HG03432 (cell line): ENCODE measurements at regions not wholly inside any gene's neighbourhood (a gene's known extent, or its start where the extent isn't known, plus 50 kb on each side); places are given as distances from the start of the nearest gene placed in this dataset.
"Not testable (repeated sequence)": the region's sequence is repeated elsewhere in the genome, so short reads cannot be mapped to it uniquely, and the experiment has no call there.

Source experiments
- ATAC-seq: cut with Tn5 transposase; IDR thresholded peaks from one replicate; pipeline ENCODE4 v1.9.1; 2021; ENCODE audit warnings: mild to moderate bottlenecking, moderate library complexity; ENCODE audit not compliant: unreplicated experiment

DNA sequence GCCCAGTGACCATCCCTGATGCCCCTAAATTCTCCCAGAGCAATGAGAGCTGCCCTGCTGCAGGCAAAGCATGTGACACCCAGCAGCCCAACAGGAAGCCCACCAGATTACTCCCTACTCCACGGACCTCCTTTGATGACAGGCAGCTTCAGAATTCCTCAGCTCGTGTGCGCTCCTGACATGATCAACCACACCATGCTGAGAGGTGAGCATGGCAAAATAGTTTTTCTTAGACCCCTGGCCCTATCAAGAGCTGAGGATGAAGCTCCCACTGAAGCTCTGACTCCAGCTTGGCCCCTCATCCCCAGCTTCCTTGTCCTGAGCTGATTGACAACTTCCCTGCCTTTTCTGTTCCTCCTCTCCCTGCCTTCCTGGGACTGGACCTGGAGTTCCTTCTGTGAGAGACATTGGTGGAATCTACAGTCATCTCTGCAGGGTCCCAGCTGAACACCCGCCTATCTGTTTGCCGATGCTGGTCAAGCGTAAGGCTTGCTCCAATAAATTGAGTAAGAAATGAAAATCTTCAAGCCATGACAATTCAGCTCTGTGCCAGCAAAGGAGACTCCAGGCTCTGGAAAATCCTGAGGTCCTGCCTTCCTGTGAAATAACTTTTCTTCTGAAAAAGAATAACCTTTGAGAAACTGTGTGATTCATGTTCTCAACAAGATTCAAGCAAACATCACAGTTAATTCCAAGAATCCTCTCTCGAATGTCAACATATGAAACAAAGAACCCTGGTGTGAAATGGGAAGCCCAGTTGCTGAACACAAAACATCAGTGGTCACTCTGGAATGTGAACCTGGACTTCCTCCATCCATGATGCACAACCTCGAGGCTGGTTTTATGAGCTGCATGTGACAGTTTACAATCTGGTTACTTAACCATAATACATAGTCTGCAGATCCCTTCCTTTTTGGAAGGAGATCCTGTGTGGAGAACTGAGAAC, 201.1 kb downstream of the SPP2 start:
- ATAC-seq: no peak

DNA sequence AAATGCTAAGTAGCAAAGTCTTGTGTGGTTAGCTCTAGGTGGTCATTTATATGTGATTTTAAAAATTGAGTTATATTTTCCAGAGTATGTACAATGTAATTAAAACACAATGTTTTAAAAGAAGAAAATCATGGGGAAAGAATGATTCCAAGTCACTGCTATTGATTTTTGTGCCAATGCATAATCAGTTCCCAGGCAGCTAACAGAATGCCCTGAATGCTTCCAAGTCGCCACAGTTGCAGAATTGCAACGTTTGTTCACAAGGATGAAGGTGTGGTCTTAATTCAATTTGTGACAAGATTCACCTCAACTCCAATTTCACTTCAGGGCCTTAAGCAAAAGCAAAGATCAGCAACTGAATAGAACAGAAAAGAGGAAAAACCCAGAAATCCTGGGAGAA, 200.4 kb downstream of the SPP2 start:
- no peak for ATAC-seq

GRCh38 chr2:234249873-234250272, 199.4 kb downstream of the SPP2 start:
- ATAC-seq: no peak

GRCh38 chr2:234249034-234249735, 198.7 kb downstream of the SPP2 start:
- ATAC-seq: no peak

GRCh38 chr2:234248213-234248710, 197.8 kb downstream of the SPP2 start:
- not testable (repeated sequence) for ATAC-seq

DNA sequence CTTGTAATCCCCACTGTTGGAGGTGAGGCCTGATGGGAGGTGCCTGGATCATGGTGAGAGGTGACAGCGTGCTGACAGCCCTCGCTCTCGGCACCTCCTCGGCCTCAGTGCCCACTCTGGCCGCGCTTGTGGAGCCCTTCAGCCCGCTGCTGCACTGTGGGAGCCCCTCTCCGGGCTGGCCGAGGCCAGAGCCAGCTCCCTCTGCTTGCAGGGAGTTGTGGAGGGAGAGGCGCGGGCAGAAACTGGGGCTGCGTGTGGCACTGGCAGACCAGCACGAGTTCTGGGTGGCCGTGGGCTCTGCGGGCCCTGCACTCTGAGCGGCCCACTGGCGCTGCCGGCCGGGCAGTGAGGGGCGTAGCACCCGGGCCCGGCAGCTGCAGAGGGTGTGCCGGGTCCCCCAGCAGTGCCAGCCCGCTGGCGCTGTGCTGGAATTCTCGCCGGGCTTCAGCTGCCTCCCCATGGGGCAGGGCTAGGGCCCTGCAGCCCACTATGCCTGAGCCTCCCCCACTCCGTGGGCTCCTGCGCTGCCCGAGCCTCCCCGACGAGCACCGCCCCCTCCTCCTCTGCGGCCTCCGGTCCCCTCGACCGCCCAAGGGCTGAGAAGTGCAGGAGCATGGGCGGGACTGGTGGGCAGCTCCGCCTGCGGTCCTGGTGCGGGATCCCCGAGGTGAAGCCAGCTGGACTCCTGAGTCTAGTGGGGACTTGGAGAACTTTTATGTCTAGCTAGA, 197.1 kb downstream of the SPP2 start:
- ATAC-seq: no peak

GRCh38 chr2:234245945-234246344, 195.4 kb downstream of the SPP2 start:
- ATAC-seq: no peak

DNA sequence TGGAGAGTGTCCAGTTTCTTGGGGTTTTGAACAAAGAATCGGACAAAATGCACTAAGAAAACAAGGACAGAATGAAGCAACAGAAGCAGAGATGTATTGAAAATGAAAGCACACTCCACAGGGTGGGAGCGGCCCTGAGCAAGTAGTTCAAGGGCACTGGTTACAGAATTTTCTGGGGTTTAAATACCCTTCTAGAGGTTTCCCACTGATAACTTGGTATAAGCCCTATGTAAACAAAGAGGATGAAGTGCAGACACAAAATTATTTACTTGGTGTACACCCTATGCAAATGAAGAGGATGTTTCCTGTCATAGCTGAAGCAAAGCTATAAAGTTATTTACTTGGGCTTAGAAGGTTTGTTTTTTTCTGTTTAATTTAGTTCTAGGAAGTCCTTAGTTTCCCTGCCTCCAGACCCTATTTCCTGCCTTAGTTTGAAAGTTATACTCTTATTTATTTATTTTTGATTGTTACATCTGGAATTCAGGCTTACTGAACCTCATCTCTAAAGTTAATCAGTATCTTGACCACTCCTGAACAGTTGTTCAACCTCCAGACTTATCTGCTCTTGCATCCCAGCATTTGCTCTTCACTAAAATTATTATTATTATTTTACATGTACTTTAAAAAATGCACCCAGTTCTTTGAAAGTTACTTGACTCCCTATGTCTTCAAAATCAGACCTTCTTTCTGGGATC, 193.5 kb downstream of the SPP2 start:
- no peak for ATAC-seq

- no peak for ATAC-seq
These were observed 191.9 kb downstream of the SPP2 start for GRCh38 chr2:234242459-234242836.

- ATAC-seq: no peak
These were observed 191.4 kb downstream of the SPP2 start for GRCh38 chr2:234241656-234242458.

GRCh38 chr2:234240917-234241316, 190.4 kb downstream of the SPP2 start:
- ATAC-seq: no peak

GRCh38 chr2:234235191-234235590, 184.7 kb downstream of the SPP2 start:
- no peak for ATAC-seq

DNA sequence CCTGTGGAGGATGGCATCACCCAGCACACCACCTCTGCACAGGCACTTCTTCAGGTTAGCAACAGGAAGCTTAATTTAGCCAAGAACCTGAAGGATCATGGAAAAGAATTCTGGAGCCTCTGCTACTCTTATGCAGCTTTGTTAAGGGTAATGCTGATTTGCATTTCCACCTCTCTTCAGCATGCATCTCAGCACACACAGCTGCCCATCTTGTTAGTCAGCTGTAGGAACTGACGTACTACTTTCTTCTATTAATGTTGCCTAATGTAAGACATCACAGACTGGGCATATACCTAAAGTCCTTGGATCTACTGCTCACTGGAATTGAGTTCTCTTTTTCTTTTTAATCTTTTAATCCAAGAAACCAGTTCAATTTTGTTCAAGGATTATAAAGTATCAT, 181.0 kb downstream of the SPP2 start:
- ATAC-seq: no peak

DNA sequence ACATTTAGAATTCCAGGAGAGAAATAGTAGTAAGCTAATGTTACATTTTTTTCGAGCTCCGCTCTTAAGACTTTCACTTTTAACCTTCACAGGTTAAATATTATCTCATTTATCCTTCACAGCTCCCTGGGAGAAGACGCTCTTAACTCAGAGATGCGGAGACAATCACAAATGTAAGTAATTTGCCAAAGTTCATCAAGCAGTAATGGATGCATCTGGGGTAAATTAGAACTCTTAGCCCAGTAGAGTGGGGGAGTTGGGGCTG, 168.5 kb downstream of the SPP2 start:
- no peak for ATAC-seq

DNA sequence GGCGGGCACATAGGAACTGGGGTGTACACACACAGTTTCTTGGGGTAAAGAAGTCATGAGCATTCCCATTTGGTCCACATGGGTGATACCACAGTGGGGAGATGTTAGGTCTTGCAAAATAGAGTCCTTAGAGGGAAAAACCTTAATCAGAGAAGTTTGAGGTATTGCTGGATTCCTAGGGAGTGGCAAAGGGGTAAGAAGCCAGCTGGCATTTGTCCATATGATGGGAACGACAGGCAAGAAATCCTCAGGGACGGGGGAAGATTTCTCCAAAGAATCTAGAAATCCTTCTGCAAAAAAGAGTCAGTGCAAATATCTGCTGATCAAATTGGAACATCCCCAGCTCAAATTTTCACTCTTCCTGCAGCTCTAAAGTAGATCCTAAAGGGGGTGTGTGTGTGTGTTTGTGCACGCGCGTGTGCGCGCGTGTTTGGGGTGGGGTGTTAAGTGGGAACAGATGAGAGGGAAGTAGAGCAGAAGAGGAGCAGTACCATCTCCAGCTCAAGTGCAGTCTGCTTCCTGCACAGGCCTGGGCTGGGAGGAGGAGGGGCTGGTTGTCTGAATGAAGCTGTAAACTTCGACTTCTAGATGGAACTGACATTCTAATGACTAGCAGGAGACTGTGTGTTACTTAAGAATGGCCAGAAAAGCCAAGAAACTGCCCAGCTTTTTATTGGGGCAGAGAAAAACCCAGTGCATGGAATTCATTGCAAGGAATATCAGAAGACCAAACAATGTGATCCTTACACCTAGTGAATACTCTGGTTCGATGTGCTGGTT, 168.0 kb downstream of the SPP2 start:
- no peak for ATAC-seq

GRCh38 chr2:234212534-234212933, 162.0 kb downstream of the SPP2 start:
- ATAC-seq: no peak

GRCh38 chr2:234211797-234212196, 161.3 kb downstream of the SPP2 start:
- ATAC-seq: no peak

GRCh38 chr2:234206738-234207137, 156.2 kb downstream of the SPP2 start:
- ATAC-seq: no peak

DNA sequence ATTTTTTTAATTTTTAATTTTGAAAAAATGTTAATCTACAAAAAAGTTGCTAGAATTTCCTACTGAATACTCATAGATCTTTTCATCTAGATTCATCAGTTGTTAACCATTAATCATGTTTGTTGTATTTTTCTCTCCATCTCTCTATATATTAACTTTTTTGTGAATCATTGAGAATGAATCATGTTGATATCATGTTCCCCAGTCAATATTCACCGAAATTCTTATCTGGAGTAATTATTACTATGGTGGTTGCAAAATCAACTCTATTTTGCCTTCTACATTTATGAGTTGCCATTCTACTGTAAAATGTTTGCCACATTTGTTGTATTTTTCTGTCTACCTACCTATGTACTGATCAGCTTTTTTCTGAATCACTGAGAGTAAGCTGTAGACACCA, 154.0 kb downstream of the SPP2 start:
- no peak for ATAC-seq
